GM19035 (cell line): ENCODE measurements at regions not wholly inside any gene's neighbourhood (a gene's known extent, or its start where the extent isn't known, plus 50 kb on each side); places are given as distances from the start of the nearest gene placed in this dataset.

ENCODE experiments used
- ATAC-seq: cut with Tn5 transposase; IDR thresholded peaks from one replicate; pipeline ENCODE4 v1.9.1; 2021; ENCODE audit not compliant: unreplicated experiment

DNA sequence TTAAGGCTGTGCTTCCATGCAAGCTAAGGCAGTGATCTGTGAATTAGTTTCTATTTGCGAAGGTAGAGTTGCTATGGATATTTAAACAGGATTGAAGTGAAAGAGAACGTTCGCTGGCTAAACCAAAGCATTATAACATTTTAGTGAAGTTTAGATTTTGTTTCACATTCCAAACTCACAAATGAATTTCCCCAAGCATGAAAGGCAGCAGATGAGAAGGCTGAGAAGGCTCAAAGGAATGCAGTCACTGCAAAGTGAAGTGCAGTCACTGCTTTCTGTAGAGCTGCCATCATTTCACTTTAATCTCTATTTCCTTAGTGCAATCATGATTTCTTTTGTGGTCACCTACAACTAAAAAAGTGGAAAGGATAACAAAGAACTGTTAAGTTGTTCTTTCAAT, 334.7 kb upstream of the NR3C2 start:
- ATAC-seq: no peak

DNA sequence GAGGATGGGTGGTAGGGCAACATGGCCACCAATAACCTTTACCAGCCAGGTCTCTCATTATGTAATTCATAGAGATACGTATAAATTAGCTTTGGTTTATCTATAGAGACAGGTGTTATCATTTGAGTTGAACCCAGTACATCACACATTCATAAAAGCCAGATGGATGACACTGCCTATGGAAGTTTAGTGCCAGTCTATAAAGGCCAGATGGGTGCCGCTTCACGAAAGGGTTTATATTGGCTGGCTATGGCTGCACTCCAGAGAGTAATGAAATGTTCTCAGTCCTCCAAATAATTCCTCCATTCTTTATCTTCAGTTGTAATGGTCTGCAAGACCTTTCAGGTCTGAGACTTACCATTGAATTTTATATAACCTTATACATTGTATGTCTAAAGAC, 331.9 kb upstream of the NR3C2 start:
- no peak for ATAC-seq

DNA sequence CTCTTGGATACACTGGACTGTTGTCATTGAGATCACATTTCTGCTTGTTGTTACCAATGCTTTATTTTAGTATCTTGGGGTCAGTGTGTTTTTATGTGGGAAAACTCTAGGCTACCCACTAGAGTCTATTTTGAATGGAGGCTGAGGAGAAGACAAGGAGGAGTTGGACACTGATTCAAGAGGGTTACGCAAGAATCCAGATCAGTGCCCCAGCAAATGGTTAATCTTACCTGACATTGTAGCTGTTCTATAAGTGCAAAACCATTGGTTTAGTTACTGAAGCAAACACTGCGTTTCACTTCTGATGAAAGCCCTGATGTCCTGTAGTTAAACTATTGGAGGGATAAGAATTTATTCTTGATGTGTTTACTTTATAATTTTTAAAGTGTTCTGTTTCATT, 331.1 kb upstream of the NR3C2 start:
- ATAC-seq: no peak

DNA sequence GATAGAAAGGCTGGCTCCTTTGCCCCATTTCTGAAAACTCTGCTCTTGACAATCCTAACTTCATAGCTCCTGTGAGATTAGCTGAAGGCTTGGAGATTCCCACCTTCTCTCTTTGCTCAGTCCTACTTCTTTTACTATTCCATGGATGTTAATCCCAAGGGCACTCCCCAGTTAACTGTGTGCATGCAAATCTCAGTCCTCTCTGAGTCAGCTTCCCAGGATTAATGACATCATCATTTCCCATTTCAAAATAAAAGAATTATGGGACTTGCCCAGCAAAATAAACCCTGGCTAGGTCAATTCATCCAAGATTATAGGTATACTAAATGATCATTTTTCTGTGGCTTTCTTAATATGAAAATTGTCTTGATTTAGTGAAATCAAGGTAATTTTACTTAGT, 328.6 kb upstream of the NR3C2 start:
- no peak for ATAC-seq

- no peak for ATAC-seq
Measured at GRCh38 chr4:148770377-148770776, 328.2 kb upstream of the NR3C2 start.

GRCh38 chr4:148764720-148765119, 322.5 kb upstream of the NR3C2 start:
- ATAC-seq: no peak

DNA sequence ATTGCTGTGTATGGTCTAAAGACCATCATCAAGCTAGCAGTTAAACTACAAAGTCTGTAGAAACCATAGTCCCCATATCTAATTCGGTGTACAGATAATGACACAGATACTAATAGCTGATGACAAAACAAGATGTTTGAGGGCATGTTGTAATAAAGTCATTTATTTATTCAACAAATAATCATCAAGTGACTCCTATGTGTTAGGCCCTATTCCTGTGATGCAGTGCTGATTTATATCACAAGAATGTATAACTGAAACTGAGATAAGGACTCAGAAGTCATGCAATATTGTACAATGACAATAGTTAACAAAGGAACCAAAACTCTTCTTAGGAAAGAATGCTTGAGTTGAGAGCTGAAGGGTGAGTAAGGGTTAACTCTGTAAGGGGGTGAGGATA, 315.0 kb upstream of the NR3C2 start:
- ATAC-seq: no peak

- no peak for ATAC-seq
Measured at GRCh38 chr4:148749403-148749802, 307.2 kb upstream of the NR3C2 start.

DNA sequence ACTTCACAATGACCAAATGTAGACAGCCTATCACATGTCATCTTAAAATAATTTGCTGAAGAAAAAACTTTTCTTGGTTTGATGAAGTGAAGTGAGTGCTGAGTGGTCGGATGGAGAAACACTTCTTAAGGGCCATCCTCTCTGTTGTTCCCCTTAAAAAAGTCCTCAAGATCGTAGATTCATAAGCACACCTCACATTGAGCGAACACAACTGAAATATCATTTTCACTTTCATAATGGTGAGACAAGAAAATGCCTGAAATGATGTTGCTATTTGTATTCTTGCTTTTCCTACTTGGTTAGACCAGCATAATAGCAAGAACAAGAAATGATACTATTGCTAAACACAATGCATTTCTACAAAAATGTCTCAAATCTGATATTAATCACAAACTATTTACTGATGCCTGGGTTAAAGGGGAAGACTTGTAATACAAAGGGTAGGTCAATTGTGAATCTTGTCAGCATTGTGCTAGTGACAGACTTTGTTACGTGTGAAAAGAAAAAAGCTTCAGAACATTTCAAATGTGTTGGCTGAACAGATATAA, 305.6 kb upstream of the NR3C2 start:
- no peak for ATAC-seq

DNA sequence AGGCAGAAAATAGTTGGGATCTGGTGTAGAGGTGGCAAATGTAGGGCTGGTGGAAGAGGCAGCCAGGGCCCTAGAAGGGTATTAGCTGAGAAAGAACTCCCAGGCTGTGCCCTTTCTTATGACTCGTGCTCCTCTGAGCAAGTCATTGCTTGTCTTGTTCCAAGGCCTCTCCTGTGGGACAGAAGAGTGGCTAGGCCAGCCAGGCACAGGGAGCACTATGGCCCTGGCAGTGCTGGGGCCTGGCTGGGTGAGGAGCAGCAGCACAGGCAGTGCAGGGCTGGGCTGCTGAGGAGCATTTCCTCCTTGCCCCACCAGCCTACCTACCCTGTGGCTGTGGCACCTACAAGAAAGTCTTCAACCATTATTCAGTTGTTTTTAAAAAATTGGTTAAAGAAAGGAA, 298.5 kb upstream of the NR3C2 start:
- ATAC-seq: no peak

DNA sequence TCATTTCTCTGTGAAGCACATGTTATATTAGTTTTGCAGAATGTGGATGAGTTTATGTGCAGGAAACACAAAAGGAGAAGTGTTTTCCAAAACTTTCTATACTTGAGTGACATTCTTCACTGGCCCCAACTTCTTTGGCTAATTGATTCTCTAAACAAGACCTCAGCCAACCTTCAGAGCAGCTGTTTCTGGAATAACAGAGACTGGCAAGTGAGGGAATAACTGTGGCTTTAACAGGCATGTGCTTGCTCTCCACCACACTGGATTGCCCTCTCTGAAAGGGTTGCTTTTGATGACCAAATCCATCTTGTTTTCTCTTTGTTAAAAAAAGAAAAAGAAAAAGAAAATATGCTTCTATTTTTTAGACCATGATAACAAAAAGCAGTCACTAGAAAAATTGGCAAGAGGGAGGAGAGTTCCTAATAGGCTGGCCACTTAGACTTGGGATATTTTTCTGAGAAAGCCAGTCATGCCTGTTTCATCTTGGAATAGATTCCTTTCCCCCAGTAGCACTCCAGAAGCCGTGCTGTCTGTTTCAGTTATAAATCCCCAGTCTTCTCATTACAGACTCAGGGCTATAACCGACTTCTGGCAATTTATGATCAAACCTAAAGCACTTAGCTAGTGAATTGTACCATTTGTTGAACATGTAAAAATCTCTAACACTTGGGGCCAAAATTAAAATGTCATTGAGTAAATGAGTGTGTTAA, 295.0 kb upstream of the NR3C2 start:
- ATAC-seq: no peak

DNA sequence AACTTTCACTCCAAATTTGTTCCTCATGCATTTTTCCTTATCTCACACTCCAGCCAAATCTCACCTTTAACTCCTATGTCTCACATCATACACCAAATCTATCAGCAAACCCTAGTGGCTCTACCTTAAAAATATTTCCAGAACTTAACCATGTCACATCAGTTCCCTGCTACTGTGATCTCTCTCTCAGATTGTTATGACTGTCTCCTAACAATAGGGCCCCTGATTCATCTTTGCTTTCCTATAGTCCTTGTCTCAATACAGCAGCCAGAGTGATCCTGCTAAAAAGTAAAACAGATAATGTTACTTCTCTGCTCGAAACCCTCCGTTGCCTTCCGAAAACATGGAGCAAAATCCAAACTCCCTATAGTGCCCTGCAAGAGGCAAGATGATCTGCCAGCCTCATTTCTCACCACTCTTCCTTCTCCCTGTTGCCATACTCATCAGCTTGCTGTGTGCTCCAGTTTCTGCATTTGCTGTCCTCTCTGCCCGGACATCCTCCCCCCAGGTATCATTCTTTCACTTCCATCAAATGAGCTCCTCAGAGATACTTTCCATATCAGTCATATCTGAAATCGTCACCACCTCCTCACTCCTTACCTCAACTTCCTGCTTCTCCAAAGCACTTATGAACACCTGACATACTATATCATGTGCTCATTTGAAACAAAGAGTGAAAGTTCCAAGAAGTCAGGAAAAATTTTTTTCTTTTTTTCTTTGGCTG, 293.4 kb upstream of the NR3C2 start:
- no peak for ATAC-seq

DNA sequence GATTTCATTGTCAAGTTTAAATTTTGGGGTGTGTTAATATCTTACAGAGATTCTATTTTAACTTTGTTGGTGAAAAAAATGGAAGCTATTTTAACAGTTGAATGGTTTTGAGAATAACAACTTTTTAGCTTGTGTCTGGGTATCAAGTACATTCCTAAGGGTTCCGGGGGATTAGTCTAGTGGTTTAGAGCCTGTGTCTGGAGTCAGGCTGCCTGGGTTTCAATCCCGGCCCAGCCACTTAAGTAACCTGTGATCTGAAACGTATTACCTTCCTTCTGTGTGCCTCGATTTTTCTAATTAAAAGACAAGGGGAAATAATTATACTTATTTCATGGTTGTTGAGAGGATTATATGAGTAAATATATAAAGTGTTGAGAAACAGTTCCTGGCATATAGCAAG, 288.6 kb upstream of the NR3C2 start:
- no peak for ATAC-seq

DNA sequence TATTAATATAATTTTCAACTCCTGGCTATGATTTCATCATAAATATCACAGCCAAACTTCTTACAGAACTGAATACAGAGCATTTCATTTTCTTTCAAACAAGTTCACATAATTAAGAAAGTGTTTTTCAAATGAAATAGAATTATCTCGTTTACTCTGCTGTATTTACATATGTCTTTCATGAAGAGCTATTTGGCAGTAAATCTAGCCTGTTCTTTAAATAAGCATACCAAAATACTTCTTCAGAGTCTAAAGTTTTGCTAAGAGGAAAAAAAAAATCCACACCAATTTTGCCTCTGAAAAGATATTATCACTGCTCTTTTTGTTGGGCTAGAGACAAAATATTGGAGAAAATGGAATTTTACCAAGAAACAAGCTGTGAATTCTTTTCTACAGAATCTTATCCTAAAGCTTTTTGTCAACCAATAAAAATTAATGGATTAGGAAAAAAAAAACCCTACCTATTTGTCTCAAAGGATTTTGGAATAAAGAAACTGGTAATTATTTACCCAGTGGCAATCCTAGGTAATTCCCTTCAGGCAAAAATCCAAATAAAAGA, 287.9 kb upstream of the NR3C2 start:
- no peak for ATAC-seq

GRCh38 chr4:148717988-148718387, 275.8 kb upstream of the NR3C2 start:
- no peak for ATAC-seq

DNA sequence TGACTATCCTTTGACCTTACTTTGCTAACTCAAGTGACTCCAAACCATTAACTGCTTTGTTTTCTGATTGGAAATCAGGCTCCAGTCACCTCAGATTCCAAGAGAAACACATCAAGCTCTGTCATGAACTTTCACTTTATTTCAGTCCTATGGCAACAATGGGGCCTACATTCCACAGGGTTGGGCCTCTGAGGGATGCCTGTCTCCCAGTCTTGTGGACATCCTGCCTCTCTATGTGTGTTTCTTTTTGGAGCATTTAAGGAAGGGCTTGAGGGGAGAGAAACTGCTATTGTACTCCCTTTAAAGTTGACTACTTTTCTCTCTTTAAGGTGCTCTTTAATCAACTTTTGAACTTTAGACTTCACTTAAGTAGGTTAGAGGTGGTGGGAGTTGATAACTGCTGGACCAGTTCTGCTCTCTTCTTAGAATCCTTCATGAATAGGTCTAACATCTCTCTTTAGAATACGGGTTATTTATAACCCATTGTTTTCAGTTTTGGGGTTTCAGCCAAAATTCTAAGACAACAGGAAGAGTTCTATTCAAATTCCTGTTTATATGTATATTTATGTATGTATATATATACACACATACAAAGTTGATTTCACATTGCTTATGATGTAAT, 274.3 kb upstream of the NR3C2 start:
- ATAC-seq: no peak

GRCh38 chr4:148704291-148704690, 262.1 kb upstream of the NR3C2 start:
- no peak for ATAC-seq

- no peak for ATAC-seq
Measured at GRCh38 chr4:148694702-148695101, 252.5 kb upstream of the NR3C2 start.

DNA sequence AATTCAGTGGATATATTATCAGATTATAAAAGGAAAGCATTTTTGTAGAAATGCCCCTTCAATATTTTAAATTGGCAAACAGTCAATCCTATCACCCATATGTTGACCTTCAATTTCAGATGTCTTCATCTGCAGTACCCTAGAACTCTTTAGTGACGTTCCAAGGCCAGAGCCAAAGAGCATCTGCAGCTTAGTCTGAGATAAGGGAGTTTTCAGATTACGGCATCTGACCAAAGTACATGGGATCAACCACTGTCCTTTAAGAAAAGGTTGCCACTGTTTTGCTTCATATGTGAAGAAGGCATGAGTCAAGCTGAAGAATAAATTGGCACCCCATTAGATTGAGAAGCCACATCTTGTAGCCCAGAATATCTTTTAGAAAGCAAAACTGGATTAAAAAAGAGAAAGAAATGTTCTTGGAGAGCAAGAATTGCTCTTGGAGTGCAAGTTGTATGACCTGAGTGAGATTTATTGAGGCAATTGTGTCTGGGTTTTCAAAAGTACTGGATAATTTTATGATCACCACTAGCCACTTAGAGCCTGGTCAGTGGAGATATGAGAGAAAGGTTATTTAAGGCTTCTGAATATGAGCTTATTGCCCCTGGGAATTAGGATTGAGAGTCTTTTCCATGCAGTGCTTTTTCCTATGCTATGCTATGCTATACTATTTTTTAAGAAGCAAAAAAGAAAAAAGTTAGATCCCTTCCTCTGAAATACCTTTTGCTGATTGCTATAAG, 251.9 kb upstream of the NR3C2 start:
- ATAC-seq: no peak

GRCh38 chr4:148692242-148692641, 250.0 kb upstream of the NR3C2 start:
- no peak for ATAC-seq

DNA sequence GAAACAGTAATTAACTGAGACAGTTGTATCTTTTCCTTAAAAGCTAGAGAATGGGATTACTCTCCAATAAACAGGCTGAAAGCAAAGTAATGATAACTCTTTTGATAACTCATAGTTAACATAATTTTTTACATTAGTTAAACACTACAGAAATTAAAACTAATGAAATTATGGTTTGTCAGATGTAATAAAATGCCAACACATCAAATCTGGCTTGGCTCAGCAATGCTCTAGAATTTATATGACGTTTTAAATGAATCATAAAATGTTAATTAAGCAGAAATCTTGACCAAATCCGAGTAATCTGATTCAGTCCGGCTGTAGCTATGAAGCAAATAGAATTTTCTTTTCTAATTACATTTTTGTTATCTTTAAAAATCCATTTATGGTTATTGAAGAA, 244.2 kb upstream of the NR3C2 start:
- ATAC-seq: no peak
